Parathyroid adenoma (tissue), 2 donors: ENCODE measurements at regions not wholly inside any gene's neighbourhood (a gene's known extent, or its start where the extent isn't known, plus 50 kb on each side); places are given as distances from the start of the nearest gene placed in this dataset.

Source experiments
- H2AFZ ChIP-seq: fragments of 300-600 bp; sonication (generic); one replicate; pipeline ENCODE4 v1.7.0; 2017; ENCODE audit warnings: antibody characterized with exemption, mild to moderate bottlenecking
- H3K27ac ChIP-seq: fragments of 300-600 bp; sonication (generic); one replicate; pipeline ENCODE4 v1.7.0; 2017
- H3K27me3 ChIP-seq: fragments of 300-600 bp; sonication (generic); one replicate; pipeline ENCODE4 v1.7.0; 2017; ENCODE audit warnings: low read length; ENCODE audit not compliant: control insufficient read depth, insufficient read depth
- H3K36me3 ChIP-seq: fragments of 300-600 bp; sonication (generic); one replicate; pipeline ENCODE4 v1.7.0; 2017; ENCODE audit warnings: low read length; ENCODE audit not compliant: control insufficient read depth, insufficient read depth
- H3K4me1 ChIP-seq: fragments of 300-600 bp; sonication (generic); one replicate; pipeline ENCODE4 v1.7.0; 2017; ENCODE audit warnings: control low read depth
- H3K4me2 ChIP-seq: fragments of 300-600 bp; sonication (generic); one replicate; pipeline ENCODE4 v1.7.0; 2017; ENCODE audit warnings: low read length
- H3K4me3 ChIP-seq: fragments of 300-600 bp; sonication (generic); one replicate; pipeline ENCODE4 v1.7.0; 2017; ENCODE audit warnings: low read depth, low read length
- H3K79me2 ChIP-seq: fragments of 300-600 bp; sonication (generic); one replicate; pipeline ENCODE4 v1.7.0; 2017; ENCODE audit warnings: control low read depth
- H3K9ac ChIP-seq: fragments of 300-600 bp; sonication (generic); one replicate; pipeline ENCODE4 v1.7.0; 2017; ENCODE audit warnings: mild to moderate bottlenecking
- H3K9me3 ChIP-seq: fragments of 300-600 bp; sonication (generic); one replicate; pipeline ENCODE4 v1.7.0; 2017; ENCODE audit warnings: low read length; ENCODE audit not compliant: control insufficient read depth
- CTCF ChIP-seq: fragments of 300-600 bp; sonication (generic); IDR thresholded peaks from one replicate; pipeline ENCODE4 v1.7.0; 2017; ENCODE audit warnings: antibody characterized with exemption, mild to moderate bottlenecking
- donor health status: primary hyperparathyroidism.

- Histone ChIP-seq H3K4me1 (peaks cover 3% of the 10 kb centered on the region), H3K9ac (no peak overlapping the region), H3K79me2 (no peaks in the 10 kb centered on the region), H3K36me3 (no peaks in the 10 kb centered on the region), H2AFZ (no peak overlapping the region), H3K27ac (no peak overlapping the region), H3K27me3 (no peaks in the 10 kb centered on the region), H3K4me2 (no peak overlapping the region), H3K9me3 (no peaks in the 10 kb centered on the region), H3K4me3 (no peak overlapping the region)
- TF ChIP-seq CTCF: no peak
These were observed 142.5 kb upstream of the TNS3 start for GRCh38 chr7:47724335-47724982.

- Histone ChIP-seq H3K4me1 (peaks cover 3% of the 10 kb centered on the region), H3K9me3 (no peaks in the 10 kb centered on the region), H3K27me3 (no peaks in the 10 kb centered on the region), H2AFZ (no peak overlapping the region), H3K4me2 (no peak overlapping the region), H3K79me2 (no peaks in the 10 kb centered on the region), H3K9ac (no peak overlapping the region), H3K27ac (no peak overlapping the region), H3K4me3 (no peak overlapping the region), H3K36me3 (no peaks in the 10 kb centered on the region)
- no peak for TF ChIP-seq CTCF
These were observed 140.2 kb upstream of the TNS3 start for GRCh38 chr7:47722126-47722525.

GRCh38 chr7:47721670-47722069, 139.8 kb upstream of the TNS3 start:
- Histone ChIP-seq H3K79me2 (no peaks in the 10 kb centered on the region), H3K4me3 (no peak overlapping the region), H3K4me2 (no peak overlapping the region), H3K36me3 (no peaks in the 10 kb centered on the region), H3K4me1 (peaks cover 3% of the 10 kb centered on the region), H3K9me3 (no peaks in the 10 kb centered on the region), H3K27ac (no peak overlapping the region), H3K27me3 (no peaks in the 10 kb centered on the region), H2AFZ (no peak overlapping the region), H3K9ac (no peak overlapping the region)
- TF ChIP-seq CTCF: no peak

- Histone ChIP-seq H2AFZ (no peak overlapping the region), H3K27ac (no peak overlapping the region), H3K4me3 (no peak overlapping the region), H3K27me3 (no peaks in the 10 kb centered on the region), H3K4me1 (peaks cover 3% of the 10 kb centered on the region), H3K9ac (no peak overlapping the region), H3K36me3 (no peaks in the 10 kb centered on the region), H3K9me3 (no peaks in the 10 kb centered on the region), H3K4me2 (no peak overlapping the region), H3K79me2 (no peaks in the 10 kb centered on the region)
- no peak for TF ChIP-seq CTCF
These were observed 139.0 kb upstream of the TNS3 start for GRCh38 chr7:47720907-47721244.

GRCh38 chr7:47720141-47720906, 138.4 kb upstream of the TNS3 start:
- Histone ChIP-seq H3K27ac (no peak overlapping the region), H3K4me2 (no peak overlapping the region), H3K79me2 (no peaks in the 10 kb centered on the region), H3K4me3 (no peak overlapping the region), H3K36me3 (no peaks in the 10 kb centered on the region), H2AFZ (no peak overlapping the region), H3K27me3 (no peaks in the 10 kb centered on the region), H3K4me1 (peaks cover 3% of the 10 kb centered on the region), H3K9me3 (no peaks in the 10 kb centered on the region), H3K9ac (no peak overlapping the region)
- TF ChIP-seq CTCF: no peak
